Body of pancreas (tissue), 4 donors: ENCODE measurements at regions not wholly inside any gene's neighbourhood (a gene's known extent, or its start where the extent isn't known, plus 50 kb on each side); places are given as distances from the start of the nearest gene placed in this dataset.

Experiments used
- ATAC-seq: fragments of 150-250 bp; one replicate; pipeline ENCODE4 v1.9.1; 2016
- DNase-seq, 4 donors: peaks; one replicate each; pipeline ENCODE4 v3.0.0-alpha.2; 2019
- H3K27ac ChIP-seq, 4 donors: fragments of 200-600 bp; sonication (generic); 1 replicate in 3 of 4; 2 replicates in 1 of 4; pipeline versions ENCODE4 v1.5.1 to v1.6.1; 2016 to 2019; ENCODE audit warnings: mild to moderate bottlenecking in 1 of 4, mixed read lengths in 1 of 4, moderate library complexity in 1 of 4
- H3K27me3 ChIP-seq, 2 donors: fragments of 200-600 bp; sonication (generic); one replicate each; pipeline ENCODE4 v1.6.0; 2016; ENCODE audit warnings: mild to moderate bottlenecking in 1 of 2
- H3K36me3 ChIP-seq, 2 donors: fragments of 200-600 bp; sonication (generic); replicated peaks in 1 of 2; 2 replicates each; pipeline ENCODE4 v1.5.1; 2016; ENCODE audit warnings: low read depth in 2 of 2; ENCODE audit not compliant: insufficient read depth in 1 of 2
- H3K4me1 ChIP-seq: fragments of 200-600 bp; sonication (generic); one replicate; pipeline ENCODE4 v1.6.0; 2016
- H3K4me3 ChIP-seq, 2 donors: fragments of 200-600 bp; sonication (generic); 1 replicate in 1 of 2; 2 replicates in 1 of 2; pipeline ENCODE4 v1.5.1; 2016 to 2019
- H3K9me3 ChIP-seq, 3 donors: fragments of 200-600 bp; sonication (generic); 1 replicate in 2 of 3; 2 replicates in 1 of 3; pipeline ENCODE4 v1.5.1; 2016
- POLR2A ChIP-seq, 3 donors: fragments of 450-650 bp; IDR thresholded peaks; one replicate each; pipeline ENCODE4 v1.6.1; 2016; ENCODE audit warnings: antibody characterized with exemption in 3 of 3, mild to moderate bottlenecking in 2 of 3
- WGBS, 2 donors: methylation state at CpG; one replicate each; pipeline ENCODE4 v1.1.5; 2017; 5-methylcytosine and 5-hydroxymethylcytosine counted together
- intact Hi-C: fragments of 100-400 bp; cut with DNase I; formaldehyde crosslinking; loops from one replicate; pipeline ENCODE4 v1.15.1; 2023
- TF ChIP-seq, protein P1 (sequence below), 7 experiments: fragments of 450-650 bp in 4 of 7; fragments of 200-600 bp in 3 of 7; sonication (generic) in 3 of 7; IDR thresholded peaks; one replicate each; pipeline ENCODE4 v1.5.1; 2016 to 2019; ENCODE audit warnings: antibody characterized with exemption in 7 of 7

- no peaks in the 10 kb centered on the region for H3K4me1 ChIP-seq
- 89 to 92% methylated on average over 5 of the region's 5 CpGs for WGBS, 2 donors
- intact Hi-C loops, result no loop called here
- no peak overlapping the region for H3K27ac ChIP-seq
- H3K27me3 ChIP-seq, result no peaks in the 10 kb centered on the region
- H3K4me3 ChIP-seq, result no peak overlapping the region
- peaks cover 0 to 15% (median 0%) of the 10 kb centered on the region in 3 donors for H3K9me3 ChIP-seq
- ATAC-seq (no peak), DNase-seq (peak in 1 of 4 donors; percentile 23)
- TF ChIP-seq POLR2A (IDR thresholded peaks at IDR 0.05), result no peak
- TF ChIP-seq, protein P1, sequence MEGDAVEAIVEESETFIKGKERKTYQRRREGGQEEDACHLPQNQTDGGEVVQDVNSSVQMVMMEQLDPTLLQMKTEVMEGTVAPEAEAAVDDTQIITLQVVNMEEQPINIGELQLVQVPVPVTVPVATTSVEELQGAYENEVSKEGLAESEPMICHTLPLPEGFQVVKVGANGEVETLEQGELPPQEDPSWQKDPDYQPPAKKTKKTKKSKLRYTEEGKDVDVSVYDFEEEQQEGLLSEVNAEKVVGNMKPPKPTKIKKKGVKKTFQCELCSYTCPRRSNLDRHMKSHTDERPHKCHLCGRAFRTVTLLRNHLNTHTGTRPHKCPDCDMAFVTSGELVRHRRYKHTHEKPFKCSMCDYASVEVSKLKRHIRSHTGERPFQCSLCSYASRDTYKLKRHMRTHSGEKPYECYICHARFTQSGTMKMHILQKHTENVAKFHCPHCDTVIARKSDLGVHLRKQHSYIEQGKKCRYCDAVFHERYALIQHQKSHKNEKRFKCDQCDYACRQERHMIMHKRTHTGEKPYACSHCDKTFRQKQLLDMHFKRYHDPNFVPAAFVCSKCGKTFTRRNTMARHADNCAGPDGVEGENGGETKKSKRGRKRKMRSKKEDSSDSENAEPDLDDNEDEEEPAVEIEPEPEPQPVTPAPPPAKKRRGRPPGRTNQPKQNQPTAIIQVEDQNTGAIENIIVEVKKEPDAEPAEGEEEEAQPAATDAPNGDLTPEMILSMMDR (IDR thresholded peaks at IDR 0.05), result peak in 5 of 7 experiments; percentile 14 to 41 (median 34)
- no peaks in the 10 kb centered on the region for H3K36me3 ChIP-seq
Measured at GRCh38 chr12:126617312-126617711, 1552.1 kb downstream of the AACS start.

DNA sequence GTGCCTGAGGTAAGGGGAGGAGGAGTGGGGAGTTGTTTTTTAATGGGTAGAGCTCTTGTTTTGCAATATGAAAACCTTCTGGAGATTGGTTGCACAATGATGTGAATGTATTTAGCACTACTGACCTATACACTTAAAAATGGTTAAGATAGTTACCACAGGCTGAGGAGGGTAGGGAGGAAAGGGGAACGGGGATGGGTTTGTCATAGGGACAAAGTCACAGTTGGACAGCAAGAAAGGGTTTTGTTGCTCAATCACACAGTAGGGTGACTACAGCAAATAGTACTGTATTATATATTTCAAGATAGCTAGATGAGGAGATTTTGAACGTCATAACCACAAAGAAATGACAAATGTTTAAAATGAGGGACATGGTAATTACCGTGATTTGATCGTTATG is 1562.4 kb downstream of the AACS start:
- H3K4me3 ChIP-seq, result no peak overlapping the region
- ATAC-seq, result no peak
- H3K4me1 ChIP-seq, result no peaks in the 10 kb centered on the region
- no peak for DNase-seq
- no peak overlapping the region for H3K27ac ChIP-seq
- TF ChIP-seq POLR2A (IDR thresholded peaks at IDR 0.05), result no peak
- TF ChIP-seq, protein P1 (IDR thresholded peaks at IDR 0.05), result no peak
- no peaks in the 10 kb centered on the region for H3K27me3 ChIP-seq
- no peaks in the 10 kb centered on the region for H3K9me3 ChIP-seq
- no peaks in the 10 kb centered on the region for H3K36me3 ChIP-seq
- WGBS, 2 donors, result 62 to 63% methylated on average over 4 of the region's 4 CpGs
- intact Hi-C loops, result no loop called here

DNA sequence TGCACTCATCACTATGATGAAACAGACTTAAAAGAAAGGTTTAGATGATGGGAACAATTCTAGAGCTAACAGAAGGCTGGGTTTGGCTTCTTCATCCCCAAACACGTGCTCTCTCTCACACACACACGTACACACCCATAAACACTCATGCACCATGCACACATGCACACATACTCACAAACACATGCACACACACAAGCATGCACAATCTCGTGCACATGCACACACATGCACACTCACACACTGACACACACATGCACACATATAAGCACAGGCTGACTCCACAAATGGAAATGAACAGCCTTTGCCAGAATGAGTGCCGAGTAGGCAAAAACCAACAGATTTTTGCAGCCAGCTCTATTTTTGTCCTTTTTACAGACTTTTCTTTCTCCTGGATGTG is 1571.6 kb downstream of the AACS start:
- intact Hi-C loops, result no loop called here
- Histone ChIP-seq H3K4me3 (no peak overlapping the region), H3K27ac (no peak overlapping the region), H3K27me3 (no peaks in the 10 kb centered on the region), H3K36me3 (no peaks in the 10 kb centered on the region), H3K4me1 (no peaks in the 10 kb centered on the region), H3K9me3 (no peaks in the 10 kb centered on the region)
- DNase-seq, result no peak
- TF ChIP-seq, protein P1 (IDR thresholded peaks at IDR 0.05), result no peak
- TF ChIP-seq POLR2A (IDR thresholded peaks at IDR 0.05), result no peak
- no peak for ATAC-seq
- WGBS, 2 donors, result 61 to 66% methylated on average over 4 of the region's 4 CpGs

DNA sequence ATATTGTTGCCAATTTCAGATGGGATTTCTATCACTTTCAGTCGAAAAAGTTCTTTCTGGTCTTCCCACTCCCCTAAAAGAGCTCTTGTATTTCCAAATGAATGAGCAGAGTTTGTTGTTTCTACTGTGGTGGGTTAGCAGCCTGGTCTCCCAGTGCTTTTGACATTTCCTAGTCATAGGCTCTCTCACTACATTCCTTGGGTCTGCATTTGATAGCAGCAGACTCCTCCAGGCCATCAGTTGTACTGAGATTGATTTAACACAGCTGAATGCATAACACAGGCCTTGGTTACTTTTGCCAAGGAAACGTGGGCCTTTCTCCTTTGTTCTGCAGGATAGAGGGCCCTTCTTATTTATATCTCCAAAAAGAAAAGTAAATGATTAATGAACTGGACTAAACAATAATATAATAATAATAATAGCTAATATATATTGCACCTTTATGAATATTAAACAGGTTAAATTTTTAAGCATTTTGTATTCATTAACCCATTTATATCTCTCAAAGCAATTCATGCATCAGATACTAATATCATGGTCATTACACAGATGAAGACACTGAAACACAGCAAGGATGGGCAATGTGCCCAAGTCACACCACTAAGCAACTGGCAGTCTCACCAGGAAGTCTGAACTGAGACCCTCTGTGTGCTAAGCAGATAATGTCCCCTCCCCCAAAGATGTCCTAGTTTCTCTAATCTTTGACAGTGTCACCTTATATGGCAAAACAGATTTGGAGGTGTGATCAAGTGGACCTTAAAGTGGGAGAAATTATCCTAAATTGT is 1579.2 kb downstream of the AACS start:
- ATAC-seq (no peak), DNase-seq (no peak)
- Histone ChIP-seq H3K36me3 (no peaks in the 10 kb centered on the region), H3K4me3 (no peak overlapping the region), H3K4me1 (peaks cover 5% of the 10 kb centered on the region), H3K27ac (no peak overlapping the region), H3K9me3 (no peaks in the 10 kb centered on the region), H3K27me3 (no peaks in the 10 kb centered on the region)
- intact Hi-C loops, result no loop called here
- 55 to 62% methylated on average over 2 of the region's 2 CpGs for WGBS, 2 donors
- TF ChIP-seq POLR2A (IDR thresholded peaks at IDR 0.05), result no peak
- TF ChIP-seq, protein P1 (IDR thresholded peaks at IDR 0.05), result no peak

- Histone ChIP-seq H3K36me3 (no peaks in the 10 kb centered on the region), H3K9me3 (no peaks in the 10 kb centered on the region), H3K27me3 (no peaks in the 10 kb centered on the region), H3K4me3 (no peak overlapping the region), H3K4me1 (peaks cover 18% of the 10 kb centered on the region), H3K27ac (no peak overlapping the region)
- TF ChIP-seq, protein P1 (IDR thresholded peaks at IDR 0.05), result no peak
- no peak for TF ChIP-seq POLR2A (IDR thresholded peaks at IDR 0.05)
- 35 to 44% methylated on average over 5 of the region's 5 CpGs for WGBS, 2 donors
- ATAC-seq (peak; percentile 24), DNase-seq (peak; percentile 4 to 57 (median 28))
- intact Hi-C loops, result no loop called here
Measured at GRCh38 chr12:126648074-126648473, 1582.8 kb downstream of the AACS start.
